H1 (cell line): ENCODE measurements at regions not wholly inside any gene's neighbourhood (a gene's known extent, or its start where the extent isn't known, plus 50 kb on each side); places are given as distances from the start of the nearest gene placed in this dataset.

Source experiments
- CTCF ChIA-PET: fragments of 300-600 bp; sonication (Branson Sonifier 250); formaldehyde crosslinking; loops from one replicate; lab custom pipeline; 2021; ENCODE audit not compliant: partially characterized antibody; lab: Charles Lee
- POLR2A ChIA-PET: fragments of 300-600 bp; sonication (Branson Sonifier 250); formaldehyde crosslinking; loops from one replicate; lab custom pipeline; 2021; ENCODE audit warnings: inconsistent platforms; ENCODE audit not compliant: partially characterized antibody; lab: Charles Lee
- DNase-seq, 2 experiments: peaks; one replicate each; pipeline versions ENCODE4 v3.0.0 to v3.0.0-alpha.2; 2010 to 2022; ENCODE audit warnings: low spot score in 2 of 2, low read depth in 1 of 2, mixed read lengths in 1 of 2
- FAIRE-seq: peaks from 2 replicates; lab custom pipeline; 2011; peaks lifted over from hg19 to GRCh38; lab: Jason Lieb, UNC
- H2AFZ ChIP-seq: 2 replicates; pipeline ENCODE4 v1.8.1; 2012; ENCODE audit warnings: low read length, inconsistent platforms
- H2AK5ac ChIP-seq: 2 replicates; pipeline ENCODE4 v1.6.1; 2013; ENCODE audit warnings: low read depth, low read length
- H2BK120ac ChIP-seq: replicated peaks from 2 replicates; pipeline ENCODE3; 2013; ENCODE audit warnings: low read depth, low read length, inconsistent platforms
- H2BK12ac ChIP-seq: 2 replicates; pipeline ENCODE4 v1.6.1; 2013; ENCODE audit warnings: low read depth, low read length
- H2BK15ac ChIP-seq: 2 replicates; pipeline ENCODE4 v1.6.1; 2013; ENCODE audit warnings: low read length
- H2BK20ac ChIP-seq: 2 replicates; pipeline ENCODE4 v1.6.1; 2013; ENCODE audit warnings: low read length
- H2BK5ac ChIP-seq: 2 replicates; pipeline ENCODE4 v1.6.1; 2013; ENCODE audit warnings: low read depth, low read length
- H3K14ac ChIP-seq: 2 replicates; pipeline ENCODE4 v1.6.1; 2013; ENCODE audit warnings: inconsistent platforms; ENCODE audit not compliant: insufficient read length
- H3K18ac ChIP-seq: 2 replicates; pipeline ENCODE4 v1.6.1; 2013; ENCODE audit warnings: low read length; ENCODE audit errors: extremely low read depth
- H3K23ac ChIP-seq: 2 replicates; pipeline ENCODE4 v1.6.1; 2013; ENCODE audit warnings: inconsistent platforms; ENCODE audit not compliant: insufficient read length
- H3K23me2 ChIP-seq: 2 replicates; pipeline ENCODE4 v1.6.1; 2013; ENCODE audit warnings: low read depth, low read length
- H3K27ac ChIP-seq: 2 replicates; pipeline ENCODE4 v1.6.1; 2011; ENCODE audit warnings: low read depth, low read length, inconsistent platforms
- H3K27me3 ChIP-seq, 4 experiments: replicated peaks in 1 of 4; 1 replicate in 1 of 4; 2 replicates in 3 of 4; pipeline versions ENCODE4 v1.6.1 to v1.8.1; 2011 to 2013; ENCODE audit warnings: low read length in 3 of 4, mild to moderate bottlenecking in 3 of 4, inconsistent platforms in 2 of 4, mixed read lengths in 2 of 4, moderate library complexity in 1 of 4; ENCODE audit not compliant: control insufficient read depth in 3 of 4, insufficient read depth in 3 of 4; ENCODE audit errors: extremely low read depth in 1 of 4
- H3K36me3 ChIP-seq, 4 experiments: 2 replicates each; pipeline versions ENCODE4 v1.6.1 to v1.8.1; 2011 to 2013; ENCODE audit warnings: mild to moderate bottlenecking in 4 of 4, low read length in 3 of 4, moderate library complexity in 2 of 4, control low read depth in 1 of 4, inconsistent platforms in 1 of 4; ENCODE audit not compliant: insufficient read depth in 4 of 4, control insufficient read depth in 2 of 4
- H3K4ac ChIP-seq: replicated peaks from 2 replicates; pipeline ENCODE3; 2013; ENCODE audit warnings: low read length, low read depth, mixed read lengths, inconsistent platforms; ENCODE audit not compliant: insufficient read length
- H3K4me1 ChIP-seq, 4 experiments: replicated peaks in 1 of 4; 1 replicate in 1 of 4; 2 replicates in 3 of 4; pipeline versions ENCODE4 v1.6.1 to v1.8.1; 2011 to 2013; ENCODE audit warnings: low read length in 3 of 4, inconsistent platforms in 2 of 4, mixed read lengths in 1 of 4; ENCODE audit not compliant: insufficient read depth in 4 of 4, control insufficient read depth in 3 of 4
- H3K4me2 ChIP-seq, 2 experiments: 2 replicates each; pipeline versions ENCODE4 v1.6.1 to v1.8.1; 2011 to 2013; ENCODE audit warnings: low read depth in 2 of 2, low read length in 2 of 2, control low read depth in 1 of 2, inconsistent platforms in 1 of 2, mild to moderate bottlenecking in 1 of 2; ENCODE audit not compliant: insufficient read depth in 1 of 2
- H3K4me3 ChIP-seq, 4 experiments: fragments of 200-600, 300-600 bp in 1 of 4; sonication (generic), shearing (Covaris generic), sonication (Bioruptor Twin) in 1 of 4; 2 replicates each; pipeline versions ENCODE4 v1.5.1 to v1.8.1; 2011 to 2016; ENCODE audit warnings: low read length in 4 of 4, low read depth in 3 of 4, control low read depth in 2 of 4, inconsistent platforms in 2 of 4, mild to moderate bottlenecking in 2 of 4, mixed read lengths in 1 of 4, moderate library complexity in 1 of 4; ENCODE audit not compliant: insufficient read depth in 2 of 4; ENCODE audit errors: extremely low read depth in 1 of 4
- H3K56ac ChIP-seq: replicated peaks from 2 replicates; pipeline ENCODE3; 2013; ENCODE audit warnings: low read depth, mild to moderate bottlenecking, mixed read lengths, low read length, inconsistent platforms; ENCODE audit not compliant: insufficient read length
- H3K79me1 ChIP-seq: 2 replicates; pipeline ENCODE4 v1.6.1; 2013; ENCODE audit warnings: low read depth, low read length, control low read depth
- H3K79me2 ChIP-seq, 2 experiments: 2 replicates each; pipeline versions ENCODE4 v1.6.1 to v1.8.1; 2012 to 2013; ENCODE audit warnings: low read length in 2 of 2, mild to moderate bottlenecking in 2 of 2, inconsistent platforms in 1 of 2; ENCODE audit not compliant: insufficient read depth in 2 of 2, control insufficient read depth in 1 of 2
- H3K9ac ChIP-seq, 4 experiments: replicated peaks in 1 of 4; 1 replicate in 1 of 4; 2 replicates in 3 of 4; pipeline versions ENCODE4 v1.6.1 to v1.8.1; 2011 to 2013; ENCODE audit warnings: low read depth in 3 of 4, low read length in 3 of 4, control low read depth in 2 of 4, mild to moderate bottlenecking in 2 of 4, moderate library complexity in 2 of 4, inconsistent platforms in 1 of 4; ENCODE audit errors: extremely low read depth in 1 of 4
- H3K9me3 ChIP-seq, 2 experiments: 2 replicates each; pipeline versions ENCODE4 v1.6.1 to v1.8.1; 2012 to 2013; ENCODE audit warnings: mild to moderate bottlenecking in 2 of 2, moderate library complexity in 2 of 2, control low read depth in 1 of 2, inconsistent platforms in 1 of 2, low read depth in 1 of 2, low read length in 1 of 2, mixed read lengths in 1 of 2; ENCODE audit not compliant: insufficient read depth in 2 of 2
- H4K20me1 ChIP-seq, 2 experiments: replicated peaks in 1 of 2; 2 replicates each; pipeline versions ENCODE3 to v1.8.1; 2011 to 2013; ENCODE audit warnings: inconsistent platforms in 2 of 2, low read length in 2 of 2, mild to moderate bottlenecking in 1 of 2; ENCODE audit not compliant: insufficient read depth in 2 of 2, control insufficient read depth in 1 of 2
- H4K5ac ChIP-seq: 2 replicates; pipeline ENCODE4 v1.6.1; 2013; ENCODE audit warnings: low read length, low read depth, mixed read lengths, inconsistent platforms; ENCODE audit not compliant: insufficient read length
- H4K8ac ChIP-seq: 2 replicates; pipeline ENCODE4 v1.8.0; 2013; ENCODE audit warnings: mild to moderate bottlenecking, moderate library complexity, low read length, inconsistent platforms; ENCODE audit not compliant: insufficient read depth; ENCODE audit errors: extremely low read depth
- H4K91ac ChIP-seq: replicated peaks from 2 replicates; pipeline ENCODE3; 2013; ENCODE audit warnings: low read length, mixed read lengths, inconsistent platforms; ENCODE audit not compliant: insufficient read length
- BCL11A ChIP-seq, 2 experiments: IDR thresholded peaks; one replicate each; pipeline ENCODE4 v1.6.1; 2011; ENCODE audit warnings: low read depth in 2 of 2, low read length in 2 of 2, mild to moderate bottlenecking in 2 of 2
- CBX5 ChIP-seq: fragments of 300-800, 300-1000 bp; sonication (generic); IDR thresholded peaks from 2 replicates; pipeline ENCODE4 v1.7.1; 2016; ENCODE audit warnings: antibody characterized with exemption, low read length, low read depth
- CEBPB ChIP-seq: IDR thresholded peaks from 2 replicates; pipeline ENCODE4 v1.6.1; 2012; ENCODE audit warnings: low read depth, low read length
- GABPA ChIP-seq: IDR thresholded peaks from 2 replicates; pipeline ENCODE4 v1.6.1; 2011; ENCODE audit warnings: mild to moderate bottlenecking, low read length, moderate library complexity, borderline replicate concordance; ENCODE audit not compliant: insufficient read depth
- HDAC2 ChIP-seq, 2 experiments: fragments of 300-600 bp in 1 of 2; sonication (generic) in 1 of 2; IDR thresholded peaks; 2 replicates each; pipeline ENCODE4 v1.6.1; 2011 to 2012; ENCODE audit warnings: low read depth in 2 of 2, low read length in 2 of 2, mild to moderate bottlenecking in 2 of 2, moderate library complexity in 2 of 2, borderline replicate concordance in 1 of 2, inconsistent platforms in 1 of 2
- KDM4A ChIP-seq: IDR thresholded peaks from one replicate; pipeline ENCODE4 v1.7.1; 2012; ENCODE audit warnings: low read depth, mild to moderate bottlenecking, moderate library complexity, low read length, inconsistent platforms; ENCODE audit not compliant: severe bottlenecking
- POLR2A ChIP-seq, 2 experiments: IDR thresholded peaks; 1 replicate in 1 of 2; 2 replicates in 1 of 2; pipeline ENCODE4 v1.6.1; 2011; ENCODE audit warnings: low read depth in 2 of 2, low read length in 2 of 2, mild to moderate bottlenecking in 2 of 2; ENCODE audit errors: control extremely low read depth in 1 of 2
- POLR2AphosphoS5 ChIP-seq: IDR thresholded peaks from 2 replicates; pipeline ENCODE4 v1.6.1; 2011; ENCODE audit warnings: low read depth, low read length
- POU5F1 ChIP-seq: IDR thresholded peaks from 2 replicates; pipeline ENCODE4 v1.6.1; 2011; ENCODE audit warnings: low read depth, mild to moderate bottlenecking, low read length, moderate library complexity
- RAD21 ChIP-seq, 2 experiments: IDR thresholded peaks in 1 of 2; conservative IDR thresholded peaks in 1 of 2; 2 replicates each; pipeline ENCODE4 v1.6.1; 2011; ENCODE audit warnings: low read depth in 2 of 2, low read length in 2 of 2, improper control_type of control experiment in 1 of 2, inconsistent platforms in 1 of 2, mild to moderate bottlenecking in 1 of 2, moderate library complexity in 1 of 2
- SIN3A ChIP-seq, 2 experiments: IDR thresholded peaks in 1 of 2; conservative IDR thresholded peaks in 1 of 2; 2 replicates each; pipeline ENCODE4 v1.6.1; 2011 to 2012; ENCODE audit warnings: low read length in 2 of 2, improper control_type of control experiment in 1 of 2, low read depth in 1 of 2, mild to moderate bottlenecking in 1 of 2
- SRF ChIP-seq: IDR thresholded peaks from 2 replicates; pipeline ENCODE4 v1.6.1; 2011; ENCODE audit warnings: mild to moderate bottlenecking, low read depth, low read length, moderate library complexity
- TCF12 ChIP-seq: IDR thresholded peaks from 2 replicates; pipeline ENCODE4 v1.6.1; 2011; ENCODE audit warnings: low read depth, mild to moderate bottlenecking, low read length
- TEAD4 ChIP-seq: IDR thresholded peaks from 2 replicates; pipeline ENCODE4 v1.6.1; 2012; ENCODE audit warnings: low read depth, low read length, inconsistent platforms, mixed read lengths
- YY1 ChIP-seq: IDR thresholded peaks from 2 replicates; pipeline ENCODE4 v1.6.1; 2011; ENCODE audit warnings: low read depth, mild to moderate bottlenecking, low read length
- WGBS, 2 experiments: shearing (Covaris generic) in 1 of 2; methylation state at CpG; one replicate each; pipeline versions ENCODE4 v1.1.6 to v1.1.7; 2013 to 2015; ENCODE audit warnings: low lambda C conversion rate in 2 of 2, mixed read lengths in 2 of 2, inconsistent platforms in 1 of 2, low coverage in 1 of 2, missing lambda C conversion rate in 1 of 2; ENCODE audit not compliant: insufficient replicate concordance in 2 of 2, insufficient coverage in 1 of 2, insufficient read length in 1 of 2; ENCODE audit errors: extremely low coverage in 1 of 2, missing lambda C conversion rate in 1 of 2; 5-methylcytosine and 5-hydroxymethylcytosine counted together

GRCh38 chr4:181181331-181181730 lies 1061.9 kb upstream of the TENM3 start:
- H3K79me1 ChIP-seq: no peaks in the 10 kb centered on the region
- H2BK15ac ChIP-seq: no peak overlapping the region
- no peak overlapping the region for H3K4me2 ChIP-seq
- H3K79me2 ChIP-seq: no peaks in the 10 kb centered on the region
- no peaks in the 10 kb centered on the region for H3K4me1 ChIP-seq
- H2BK20ac ChIP-seq: no peak overlapping the region
- no peak overlapping the region for H2BK5ac ChIP-seq
- no peak overlapping the region for H3K4me3 ChIP-seq
- no peak overlapping the region for H3K56ac ChIP-seq
- ChIA-PET CTCF (no interaction called here), POLR2A (no interaction called here)
- DNase-seq (no peak), FAIRE-seq (no peak)
- no peak overlapping the region for H2BK120ac ChIP-seq
- H3K18ac ChIP-seq: no peak overlapping the region
- WGBS, 2 experiments: 0% methylated on average over 1 of the region's 1 CpG; no CpG with 5 or more reads in 1 of the 2 experiments
- no peak overlapping the region for H3K23ac ChIP-seq
- H4K8ac ChIP-seq: no peak overlapping the region
- H3K9me3 ChIP-seq: no peaks in the 10 kb centered on the region; a peak in 1 of 4 replicates
- no peaks in the 10 kb centered on the region for H4K20me1 ChIP-seq
- no peak overlapping the region for H2AK5ac ChIP-seq
- no peak overlapping the region for H3K4ac ChIP-seq
- H2AFZ ChIP-seq: no peak overlapping the region
- H3K27ac ChIP-seq: no peak overlapping the region
- no peak overlapping the region for H3K14ac ChIP-seq
- H3K23me2 ChIP-seq: no peaks in the 10 kb centered on the region
- H3K9ac ChIP-seq: no peak overlapping the region
- no peak overlapping the region for H4K5ac ChIP-seq
- TF ChIP-seq TCF12 (no peak), POLR2AphosphoS5 (no peak), POU5F1 (no peak), TEAD4 (no peak), BCL11A (IDR thresholded peaks at IDR 0.05; ENCODE audit: low read depth in 2 of 2, low read length in 2 of 2) (no peak), YY1 (no peak), HDAC2 (IDR thresholded peaks at IDR 0.05; ENCODE audit: borderline replicate concordance in 1 of 2, low read depth in 2 of 2, low read length in 2 of 2) (no peak), GABPA (no peak), POLR2A (IDR thresholded peaks at IDR 0.05; ENCODE audit: control extremely low read depth in 1 of 2, low read depth in 2 of 2, low read length in 2 of 2) (no peak), SIN3A (conservative IDR thresholded peaks at IDR 0.05 in 1 of 2, IDR thresholded peaks at IDR 0.05 in 1 of 2; ENCODE audit: low read depth in 1 of 2, low read length in 2 of 2) (no peak), CEBPB (no peak), RAD21 (IDR thresholded peaks at IDR 0.05 in 1 of 2, conservative IDR thresholded peaks at IDR 0.05 in 1 of 2; ENCODE audit: low read depth in 2 of 2, low read length in 2 of 2) (no peak), CBX5 (no peak), SRF (no peak), KDM4A (no peak)
- H3K27me3 ChIP-seq: no peaks in the 10 kb centered on the region
- H2BK12ac ChIP-seq: no peak overlapping the region
- H3K36me3 ChIP-seq: no peaks in the 10 kb centered on the region
- no peak overlapping the region for H4K91ac ChIP-seq
